GM19438 (cell line): ENCODE measurements at regions not wholly inside any gene's neighbourhood (a gene's known extent, or its start where the extent isn't known, plus 50 kb on each side); places are given as distances from the start of the nearest gene placed in this dataset.
A peak's percentile ranks its signal among the peaks of the same experiment; 100 is the strongest.
"Not testable (repeated sequence)": the region's sequence is repeated elsewhere in the genome, so short reads cannot be mapped to it uniquely, and the experiment has no call there.

ENCODE experiments used
- ATAC-seq: cut with Tn5 transposase; IDR thresholded peaks from one replicate; pipeline ENCODE4 v1.9.1; 2021; ENCODE audit warnings: low read depth; ENCODE audit not compliant: unreplicated experiment

DNA sequence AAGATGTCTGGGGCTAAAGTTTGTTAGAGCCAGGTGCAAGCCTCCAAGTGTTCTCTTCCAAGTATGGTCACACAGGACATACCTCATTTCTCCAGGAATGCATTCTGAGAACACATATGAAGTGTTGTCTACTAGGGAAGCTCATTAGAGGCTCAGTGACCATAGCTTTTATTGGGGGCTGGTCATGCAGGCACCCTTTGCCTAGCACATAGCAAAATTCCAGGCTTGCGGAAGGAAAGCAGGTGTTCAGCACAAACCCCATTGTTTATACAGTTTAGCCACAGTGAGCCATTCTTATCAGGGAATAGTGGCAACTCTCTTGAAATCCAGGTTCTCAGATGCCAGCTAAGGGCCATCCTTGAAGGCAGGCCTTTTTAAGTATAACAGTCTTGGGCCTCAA, 112.1 kb upstream of the XIST start:
- no peak for ATAC-seq

DNA sequence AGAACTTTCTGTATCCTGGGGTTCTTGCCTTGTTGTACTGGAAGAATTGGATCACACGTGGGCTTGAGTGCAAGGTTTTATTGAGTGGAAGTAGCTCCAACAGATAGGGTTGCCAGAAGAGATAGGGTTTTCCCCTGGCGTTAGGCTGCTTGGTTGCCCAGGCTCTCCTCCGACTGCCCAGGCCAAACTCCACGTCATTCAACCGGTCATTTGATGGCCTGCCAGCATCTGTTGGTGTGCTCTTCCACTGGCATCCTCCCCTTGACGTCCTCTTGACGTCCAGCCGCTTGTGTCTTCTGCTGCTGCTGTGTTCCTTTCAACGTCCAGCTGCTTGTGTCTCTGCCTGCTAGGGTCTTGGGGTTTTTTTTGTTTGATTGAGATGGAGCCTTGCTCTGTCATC, 111.2 kb upstream of the XIST start:
- ATAC-seq: no peak

DNA sequence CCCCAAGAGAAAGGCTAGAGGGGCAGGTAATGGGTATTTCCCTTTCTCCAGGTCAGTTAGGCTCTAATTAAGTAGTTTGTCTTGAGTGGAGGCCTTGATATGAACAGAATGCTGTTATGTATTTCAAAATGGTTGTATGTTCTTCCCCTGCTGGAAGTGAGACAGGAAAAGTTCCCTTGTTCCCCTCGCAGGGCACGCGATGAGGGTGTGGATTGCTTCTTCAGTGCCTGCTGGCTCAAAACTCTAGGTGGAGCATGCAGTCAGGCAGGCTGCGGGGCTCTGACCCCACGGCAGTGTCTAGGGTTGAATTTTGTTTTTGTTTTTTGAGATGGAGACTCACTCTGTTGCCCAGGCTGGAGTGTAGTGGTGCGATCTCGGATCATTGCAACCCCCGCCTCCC, 110.4 kb upstream of the XIST start:
- ATAC-seq: no peak

DNA sequence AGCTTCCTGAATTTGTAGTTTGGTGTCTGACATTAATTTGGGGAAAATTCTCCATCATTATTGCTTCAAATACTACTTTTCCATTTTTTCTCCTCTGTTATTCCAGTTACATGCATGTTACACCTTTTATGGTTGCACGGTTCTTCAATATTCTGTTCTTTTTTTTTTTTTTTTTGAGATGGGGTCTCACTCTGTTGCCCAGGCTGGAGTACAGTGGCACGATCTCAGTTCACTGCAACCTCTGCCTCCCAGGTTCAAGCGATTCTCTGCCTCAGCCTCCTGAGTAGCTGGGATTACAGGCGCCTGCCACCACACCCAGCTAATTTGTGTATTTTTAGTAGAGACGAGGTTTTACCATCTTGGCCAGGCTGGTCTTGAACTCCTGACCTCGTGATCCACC, 109.4 kb upstream of the XIST start:
- ATAC-seq: not testable (repeated sequence)

DNA sequence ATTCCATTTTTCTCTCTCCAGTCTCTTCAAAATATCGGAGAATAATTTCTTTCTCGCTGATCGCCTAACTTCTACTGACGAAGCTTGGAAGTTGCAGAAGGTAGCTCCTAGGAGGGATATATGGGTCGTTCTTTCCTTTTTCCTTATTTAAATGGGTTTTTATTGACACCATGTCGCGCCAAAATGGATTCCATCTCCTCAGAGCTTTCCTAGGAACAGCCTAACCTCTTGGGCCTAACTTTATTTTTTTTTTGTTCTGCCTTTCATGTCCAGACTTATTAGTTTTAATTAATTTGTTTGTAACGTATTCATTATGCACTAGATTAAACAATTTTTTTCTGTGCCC, 92.0 kb upstream of the XIST start:
- no peak for ATAC-seq

DNA sequence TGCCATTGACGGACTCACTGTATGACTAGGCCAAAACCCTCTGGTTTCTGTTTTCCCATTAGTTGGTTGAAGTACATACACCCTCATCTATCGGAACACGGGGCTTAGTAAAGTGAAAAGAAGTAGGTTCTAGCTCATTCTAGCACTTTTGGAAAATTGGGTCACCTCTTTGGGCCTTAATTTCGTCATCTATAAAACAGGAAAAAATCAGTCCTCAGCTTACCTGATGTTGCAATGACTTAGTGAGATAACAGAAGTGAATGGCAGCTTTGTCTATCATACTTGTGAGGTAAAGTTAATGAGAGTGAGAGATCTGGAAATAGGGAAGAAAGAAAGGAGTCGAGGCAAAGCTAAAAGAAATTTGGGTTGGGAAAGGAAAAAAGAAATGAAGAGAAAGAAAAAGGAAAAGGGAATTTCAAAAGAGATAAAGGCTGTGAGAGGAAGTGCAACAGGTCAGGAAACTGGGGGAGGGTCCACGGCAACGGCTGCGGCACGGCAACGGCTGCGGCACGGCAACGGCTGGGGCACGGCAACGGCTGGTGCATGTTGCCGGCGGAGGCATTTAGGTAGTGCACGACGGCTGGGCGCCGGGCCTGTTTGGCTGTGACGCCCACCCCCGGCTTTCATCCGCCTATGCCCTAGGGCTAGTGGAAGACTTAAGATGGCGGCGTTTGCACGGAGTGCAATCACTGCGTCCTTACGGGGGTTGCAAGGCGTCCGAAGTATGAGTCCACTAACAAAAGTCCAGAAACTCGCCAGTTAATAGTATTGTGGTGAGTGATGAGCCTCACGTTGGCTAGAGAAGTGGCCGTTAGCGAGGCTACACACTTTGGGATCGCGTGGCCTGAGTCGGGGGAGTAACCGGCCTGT, 91.4 kb upstream of the XIST start:
- ATAC-seq: peak; percentile 97

DNA sequence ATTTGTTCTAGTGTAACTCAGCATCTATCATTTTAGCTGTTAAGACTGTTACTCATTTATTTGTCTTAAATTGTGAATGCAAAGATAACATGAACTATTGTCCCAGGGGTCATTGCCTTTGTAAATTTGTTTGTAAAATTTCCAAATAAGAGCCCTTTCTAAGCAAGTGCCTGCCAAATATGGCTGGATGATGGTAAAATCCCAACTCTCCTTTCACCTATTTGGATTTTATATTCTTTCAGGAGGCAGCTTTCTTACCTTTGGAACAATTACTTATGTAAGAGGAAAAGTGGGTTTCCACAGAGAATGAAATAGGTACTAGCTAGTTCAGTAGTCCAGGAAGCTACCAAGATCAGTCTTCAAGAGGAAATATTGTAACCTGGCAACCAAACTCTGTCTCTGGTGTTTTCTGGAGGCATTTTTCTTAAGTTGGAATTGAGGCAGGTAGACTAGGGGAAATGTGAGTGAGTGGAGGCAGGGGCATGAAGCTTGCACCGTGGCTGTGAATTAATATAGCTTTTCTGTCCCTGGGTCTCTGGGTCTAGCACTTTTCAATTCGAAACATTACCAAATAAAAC, 88.5 kb upstream of the XIST start:
- no peak for ATAC-seq

DNA sequence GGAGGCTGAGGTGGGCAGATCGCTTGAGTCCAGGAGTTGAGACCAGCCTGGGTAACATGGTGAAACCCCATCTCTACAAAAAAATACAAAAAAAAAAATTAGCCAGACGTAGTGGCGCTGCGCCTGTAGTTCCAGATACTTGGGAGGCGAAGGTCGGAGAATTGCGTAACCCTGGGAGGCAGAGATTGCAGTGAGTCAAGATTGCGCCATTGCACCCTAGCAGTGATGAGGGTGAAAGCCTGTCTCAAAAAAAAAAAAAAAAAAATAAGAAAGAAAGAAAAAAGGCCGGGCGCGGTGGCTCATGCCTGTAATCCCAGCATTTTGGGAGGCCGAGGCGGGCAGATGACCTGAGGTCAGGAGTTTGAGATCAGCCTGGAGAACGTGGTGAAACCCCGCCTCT, 85.3 kb upstream of the XIST start:
- not testable (repeated sequence) for ATAC-seq

DNA sequence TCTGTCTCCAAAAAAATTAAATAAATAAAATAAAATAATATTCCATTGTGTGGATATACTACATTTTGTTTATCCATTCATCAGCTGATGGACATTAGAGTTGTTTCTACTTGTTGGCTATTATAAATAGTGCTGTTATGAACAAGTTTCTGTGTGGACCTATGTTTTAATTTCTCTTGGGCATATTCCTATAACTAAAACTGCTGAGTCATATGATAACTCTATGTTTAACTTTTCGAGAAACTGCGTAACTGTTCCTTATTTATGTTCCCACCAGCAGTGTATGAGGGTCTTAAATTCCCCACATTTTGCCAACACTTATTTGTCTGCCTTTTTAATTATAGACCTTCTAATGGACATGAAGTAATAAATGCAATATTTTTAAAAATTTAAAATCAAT, 80.0 kb upstream of the XIST start:
- no peak for ATAC-seq

DNA sequence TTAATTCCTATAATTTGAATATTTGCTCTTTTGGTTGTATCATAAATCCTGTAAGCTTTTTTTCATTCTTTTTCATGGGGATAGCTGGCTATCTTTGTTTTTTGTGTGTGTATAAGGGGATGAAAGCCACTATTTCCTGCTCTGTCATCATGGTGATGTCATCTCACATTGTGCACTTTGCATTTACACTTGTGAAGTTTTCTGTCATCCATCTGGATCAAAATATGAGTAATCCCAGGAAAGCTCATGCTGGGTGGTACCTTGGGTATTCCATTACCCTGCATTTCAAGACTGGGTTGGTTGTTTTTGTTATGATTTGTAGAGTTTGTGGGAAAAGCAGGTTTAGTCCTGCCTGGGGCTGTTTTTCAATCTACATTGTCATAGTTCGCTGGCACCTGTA, 77.8 kb upstream of the XIST start:
- ATAC-seq: no peak

DNA sequence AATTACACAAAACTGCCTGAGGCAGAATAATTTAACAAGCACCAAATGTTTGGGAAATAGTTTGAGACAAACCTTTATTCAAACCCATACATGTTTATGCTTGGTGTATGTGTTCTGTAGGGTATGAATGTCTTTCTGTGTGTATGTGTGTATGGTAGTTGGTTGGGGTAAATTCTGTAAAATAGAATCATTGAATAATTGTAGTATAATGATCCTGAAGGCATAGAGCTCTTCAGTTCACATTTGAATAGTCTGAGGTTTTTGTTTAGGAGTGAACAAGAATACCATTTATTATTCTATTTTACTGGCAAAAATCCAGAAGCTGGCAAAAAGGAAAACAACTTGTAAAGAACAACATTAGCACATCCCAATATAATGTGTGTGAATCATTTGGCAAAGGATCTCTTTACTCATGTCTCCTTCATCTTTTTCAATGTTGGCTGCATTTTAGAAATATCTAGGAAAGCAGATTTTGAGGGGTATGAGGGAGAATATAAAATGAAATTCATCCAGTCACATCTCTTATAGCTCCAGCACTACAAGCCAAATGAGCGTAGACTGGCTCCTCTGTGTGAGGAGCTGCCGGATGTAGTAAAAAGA, 70.4 kb upstream of the XIST start:
- ATAC-seq: no peak

DNA sequence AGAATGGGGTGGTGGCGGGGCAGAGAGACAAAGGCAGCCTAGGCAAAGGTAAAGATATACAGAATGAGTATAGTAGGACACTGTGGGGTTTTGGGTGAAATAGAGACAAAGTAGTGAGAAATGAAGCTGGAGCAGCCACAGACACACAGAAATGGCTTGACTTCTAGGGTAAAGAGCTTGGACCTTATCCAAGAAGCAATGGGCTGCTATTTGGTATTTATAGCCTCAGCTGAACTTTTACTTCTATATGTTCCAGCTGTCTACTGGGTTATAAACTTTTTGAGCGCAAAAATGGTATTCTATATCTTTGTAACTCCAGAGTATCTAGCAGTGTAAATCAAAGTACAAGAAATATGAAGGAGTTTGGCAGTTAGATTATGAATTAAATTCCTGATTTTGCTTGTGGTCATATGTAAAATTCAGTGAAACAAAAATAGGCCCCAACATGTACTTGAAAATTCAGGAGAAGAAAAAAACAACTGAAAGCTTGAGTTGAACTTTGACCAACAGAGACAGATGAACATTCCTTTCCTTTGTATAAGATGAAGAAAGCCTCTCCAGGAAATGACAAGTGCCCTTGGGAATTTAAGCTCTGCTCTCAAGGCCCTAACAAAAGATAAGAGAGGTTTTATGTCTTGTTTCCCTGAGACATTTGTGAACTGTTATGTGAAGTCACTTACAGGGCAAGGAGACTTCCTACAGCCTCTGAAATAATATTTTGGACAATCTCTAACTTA, 64.6 kb upstream of the XIST start:
- no peak for ATAC-seq

DNA sequence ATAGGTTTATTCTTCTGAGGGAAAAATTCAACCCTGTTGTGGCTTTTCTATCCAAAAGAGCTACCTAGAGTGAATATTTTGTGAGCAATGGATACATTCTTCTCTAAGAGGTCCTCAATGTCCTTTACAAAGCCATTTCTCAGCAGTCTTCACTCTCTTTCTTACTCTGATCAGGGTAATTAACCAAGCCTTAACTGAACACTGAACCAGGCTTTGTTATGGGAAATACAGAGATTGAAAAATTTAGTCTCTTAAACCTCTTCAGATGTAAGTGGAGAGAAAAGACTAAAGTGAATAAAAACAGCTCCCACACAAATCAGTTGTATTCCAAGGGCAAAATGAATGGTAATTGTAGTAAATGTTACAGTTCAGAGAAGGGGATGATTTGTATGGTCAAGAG, 64.0 kb upstream of the XIST start:
- ATAC-seq: no peak

DNA sequence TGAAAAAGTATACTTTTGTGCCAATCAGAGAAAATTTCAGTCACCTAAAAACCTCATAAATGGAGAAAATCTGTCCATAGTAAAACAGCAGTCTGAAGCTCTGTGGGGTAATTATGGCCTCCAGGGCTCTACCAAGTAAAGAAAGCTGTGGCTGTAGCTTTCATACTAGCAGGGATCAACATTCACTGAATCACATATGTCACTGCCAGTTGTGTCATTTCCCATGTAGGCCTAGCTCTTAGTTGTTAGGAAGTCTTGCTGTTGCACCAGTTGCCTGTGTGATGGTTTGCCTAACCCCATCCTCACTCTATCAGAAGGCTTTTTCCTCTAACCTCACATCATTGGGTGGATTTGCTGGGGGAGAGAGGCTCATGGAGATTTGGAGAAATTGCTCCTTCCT, 62.3 kb upstream of the XIST start:
- ATAC-seq: not testable (repeated sequence)

DNA sequence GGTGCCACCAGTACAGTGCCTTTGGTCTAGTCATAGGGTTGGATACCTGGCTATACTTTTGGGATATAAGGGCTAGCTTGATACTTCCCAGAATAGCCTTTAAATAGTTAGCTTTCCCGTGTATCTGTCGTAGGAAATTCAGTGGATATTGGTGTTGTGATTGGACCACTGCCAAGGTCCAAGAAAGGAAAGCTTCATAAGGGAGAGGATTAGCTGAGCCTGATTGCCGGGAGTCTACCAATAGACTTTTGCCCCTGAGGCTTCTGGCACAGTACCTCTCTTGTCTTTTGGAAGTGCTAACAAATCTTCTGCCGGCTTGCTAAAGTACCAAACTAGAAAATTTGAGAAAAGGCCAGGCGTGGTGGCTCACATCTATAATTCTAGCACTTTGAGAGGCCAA, 61.1 kb upstream of the XIST start:
- no peak for ATAC-seq

DNA sequence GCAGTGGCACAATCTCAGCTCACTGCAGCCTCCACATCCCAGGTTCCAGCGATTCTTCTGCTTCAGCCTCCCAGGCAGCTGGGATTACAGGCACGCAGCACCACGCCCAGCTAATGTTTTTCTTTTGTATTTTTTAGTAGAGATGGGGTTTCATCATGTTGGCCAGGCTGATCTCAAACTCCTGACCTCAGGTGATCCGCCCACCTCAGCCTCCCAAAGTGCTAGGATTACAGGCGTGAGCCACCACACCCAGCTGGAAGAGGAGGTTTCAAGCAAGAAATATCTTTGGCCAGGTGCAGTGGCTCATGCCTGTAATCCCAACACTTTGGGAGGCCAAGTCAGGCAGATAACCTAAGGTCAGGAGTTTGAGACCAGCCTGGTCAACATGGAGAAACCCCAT, 59.4 kb upstream of the XIST start:
- ATAC-seq: not testable (repeated sequence)

DNA sequence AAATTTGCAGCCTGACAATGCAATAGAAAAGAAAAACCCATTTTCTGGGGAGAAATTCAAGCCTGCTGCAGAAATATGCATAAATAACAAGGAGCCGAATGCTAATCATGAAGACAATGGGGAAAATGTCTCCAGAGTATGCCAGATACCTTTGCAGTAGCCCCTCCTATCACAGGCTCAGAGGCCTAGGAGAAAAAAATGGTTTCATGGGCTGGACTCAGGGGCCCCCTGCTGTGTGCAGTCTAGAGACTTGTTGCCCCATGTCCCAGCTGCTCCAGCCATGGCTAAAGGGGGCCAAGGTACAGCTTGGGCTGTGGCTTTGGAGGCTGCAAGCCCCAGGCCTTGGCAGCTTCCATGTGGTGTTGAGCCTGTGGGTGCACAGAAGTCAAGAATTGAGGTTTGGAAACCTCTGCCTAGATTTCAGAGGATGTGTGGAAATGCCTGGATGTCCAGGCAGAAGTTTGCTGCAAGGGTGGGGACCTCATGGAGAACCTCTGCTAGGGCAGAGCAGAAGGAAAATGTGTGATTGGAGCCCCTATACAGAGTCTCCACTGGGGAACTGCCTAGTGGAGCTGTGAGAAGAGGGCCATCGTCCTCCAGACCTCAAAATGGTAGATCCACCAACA, 53.3 kb upstream of the XIST start:
- ATAC-seq: not testable (repeated sequence)

DNA sequence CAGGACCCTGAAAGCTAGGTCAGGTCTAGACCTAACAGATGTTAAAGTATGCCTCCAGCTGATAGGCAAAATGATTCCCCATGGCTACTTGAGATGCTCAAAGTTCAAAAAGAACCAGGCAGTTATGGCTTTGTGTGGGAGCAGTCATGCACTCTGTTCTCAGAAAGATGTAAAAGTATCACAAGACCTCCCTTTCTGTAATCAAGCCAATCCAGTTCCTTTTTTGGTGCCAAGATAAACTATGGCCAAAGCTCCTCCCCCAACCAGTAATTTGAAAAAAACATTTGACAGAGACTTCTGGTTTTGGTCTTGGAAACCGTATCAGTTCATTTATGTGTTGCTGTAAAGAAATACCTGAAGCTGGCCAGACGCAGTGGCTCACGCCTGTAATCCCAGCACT, 51.4 kb upstream of the XIST start:
- no peak for ATAC-seq
